CD4-positive, alpha-beta T cell treated with Interleukin-4 for 1 hour (primary cell): ENCODE measurements at regions not wholly inside any gene's neighbourhood (a gene's known extent, or its start where the extent isn't known, plus 50 kb on each side); places are given as distances from the start of the nearest gene placed in this dataset.
"Not testable (repeated sequence)": the region's sequence is repeated elsewhere in the genome, so short reads cannot be mapped to it uniquely, and the experiment has no call there.

ENCODE experiments used
- DNase-seq, 2 donors: peaks; one replicate each; pipeline ENCODE4 v3.0.0-alpha.2; 2020 to 2022

DNA sequence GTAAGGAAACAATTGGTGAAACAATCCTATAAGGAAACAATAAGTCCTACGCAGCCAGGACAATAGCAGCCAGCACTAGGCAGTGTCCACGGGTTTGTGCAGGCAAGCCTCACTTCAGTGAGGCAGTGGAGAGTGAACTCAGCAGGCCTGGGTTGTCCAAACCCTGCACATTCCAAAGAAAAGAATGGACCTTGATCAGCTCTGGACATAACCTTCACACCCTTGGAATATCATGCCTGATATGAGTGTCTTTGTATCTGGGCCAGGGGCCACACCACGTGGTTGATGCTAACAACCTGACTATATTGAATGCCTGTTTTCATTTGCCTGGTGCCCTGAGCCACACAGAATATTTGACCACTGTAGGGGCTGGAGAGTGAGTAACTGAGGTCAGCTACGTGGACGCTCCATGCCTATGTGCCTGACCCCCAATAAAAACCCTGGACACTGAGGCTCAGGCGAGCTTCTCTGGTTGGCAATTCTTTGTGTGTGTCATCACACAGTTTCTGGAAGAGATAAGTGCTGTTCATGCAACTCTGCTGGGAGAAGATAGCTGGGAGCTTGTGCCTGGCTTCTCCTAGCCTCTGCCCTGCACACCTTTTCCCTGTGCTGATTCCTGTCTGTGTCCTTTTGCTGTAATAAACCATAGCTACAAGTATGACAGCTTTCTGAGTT is 81.4 kb upstream of the NCOR2 start:
- DNase-seq, result no peak

DNA sequence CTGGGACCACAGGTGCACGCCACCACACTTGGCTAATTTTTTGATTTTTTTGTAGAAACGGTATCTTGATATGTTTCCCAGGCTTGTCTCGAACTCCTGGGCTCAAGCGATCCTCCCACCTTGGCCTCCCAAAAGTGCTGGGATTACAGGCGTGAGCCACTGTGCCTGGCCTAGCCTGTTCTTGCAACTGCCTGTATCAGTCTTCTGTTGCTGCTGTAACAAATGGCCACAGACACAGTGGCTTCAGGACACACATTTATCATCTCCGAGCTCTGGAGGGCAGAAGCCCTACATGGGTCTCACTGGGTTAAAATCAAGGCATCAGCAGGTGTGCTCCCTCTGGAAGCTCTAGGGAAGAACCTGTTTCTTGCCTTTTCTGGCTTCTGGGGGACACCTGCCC is 79.9 kb upstream of the NCOR2 start:
- DNase-seq, result no peak

DNA sequence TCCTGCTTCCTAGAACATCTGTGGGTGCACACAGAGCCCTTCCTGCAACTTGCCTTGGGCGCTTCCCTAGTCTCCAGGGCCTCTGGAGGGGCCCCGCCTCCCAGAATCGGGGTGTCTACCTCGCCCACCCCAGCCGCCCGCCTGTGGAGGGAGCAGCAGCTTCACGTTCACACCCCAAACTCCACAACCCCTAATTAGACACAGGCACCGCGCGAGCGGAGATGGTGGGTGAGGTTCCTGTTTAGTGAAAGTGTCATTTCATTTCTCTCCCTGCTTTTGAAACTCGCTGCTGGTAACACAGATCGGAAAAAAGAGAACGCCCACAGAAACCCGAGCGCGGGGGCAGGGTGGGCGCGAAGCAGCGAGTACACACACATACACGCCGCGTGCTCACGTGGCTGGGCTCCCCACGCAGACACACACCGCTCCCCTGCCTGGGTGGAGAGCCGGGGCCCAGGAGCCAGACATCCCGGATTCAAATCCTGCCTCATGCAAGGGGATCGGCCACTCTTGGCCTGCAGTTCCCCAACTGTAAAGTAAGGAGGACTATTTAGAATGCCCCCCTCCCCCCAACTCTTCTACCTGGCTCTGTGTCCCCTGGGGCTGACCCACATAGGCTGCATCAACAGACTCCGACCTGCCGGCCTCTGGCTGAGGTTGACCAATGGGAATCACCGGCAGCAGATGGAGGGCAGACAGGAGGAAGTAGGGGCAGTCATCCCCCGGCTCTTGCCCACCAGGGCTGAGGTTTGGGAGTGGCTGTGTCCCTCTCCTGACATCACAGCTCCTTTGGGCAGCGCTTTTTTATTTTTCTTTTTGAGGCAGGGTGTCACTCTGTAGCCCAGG is 79.2 kb upstream of the NCOR2 start:
- DNase-seq, result peak in 1 of 2 donors; percentile 26

DNA sequence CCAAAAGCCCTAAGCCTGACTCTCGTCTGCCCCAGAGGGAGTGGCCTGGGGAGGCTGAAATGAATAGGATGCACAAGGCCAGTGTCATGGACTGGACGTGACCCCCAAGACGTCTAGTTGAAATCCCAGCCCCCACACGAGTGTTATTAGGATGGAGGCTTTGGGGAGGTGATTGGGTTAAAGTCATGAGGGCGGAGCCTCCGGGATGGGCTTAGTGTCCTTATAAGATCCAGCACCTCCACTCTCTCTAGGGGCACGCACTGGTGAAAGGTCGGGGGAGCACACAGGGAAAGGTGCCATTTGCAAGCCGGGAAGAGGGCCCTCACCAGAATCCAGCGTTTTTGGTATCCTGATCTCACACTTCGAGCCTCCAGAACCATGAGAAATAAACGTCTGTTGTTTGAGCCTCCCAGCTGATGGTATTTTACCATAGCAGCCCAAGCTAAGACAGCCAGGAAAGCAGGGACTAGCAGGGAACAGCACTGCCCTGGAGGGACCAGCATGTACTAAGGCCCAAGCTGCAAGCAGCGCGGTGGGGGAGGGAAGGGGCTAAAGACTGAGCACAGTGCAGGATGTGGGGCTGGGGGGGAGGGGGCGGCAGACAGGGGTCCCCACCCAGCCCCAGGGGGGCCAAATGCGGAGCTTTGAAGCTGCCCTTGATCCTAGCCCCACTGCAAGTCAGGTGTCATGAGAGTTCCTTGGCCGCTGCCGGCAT is 78.3 kb upstream of the NCOR2 start:
- DNase-seq, result no peak

DNA sequence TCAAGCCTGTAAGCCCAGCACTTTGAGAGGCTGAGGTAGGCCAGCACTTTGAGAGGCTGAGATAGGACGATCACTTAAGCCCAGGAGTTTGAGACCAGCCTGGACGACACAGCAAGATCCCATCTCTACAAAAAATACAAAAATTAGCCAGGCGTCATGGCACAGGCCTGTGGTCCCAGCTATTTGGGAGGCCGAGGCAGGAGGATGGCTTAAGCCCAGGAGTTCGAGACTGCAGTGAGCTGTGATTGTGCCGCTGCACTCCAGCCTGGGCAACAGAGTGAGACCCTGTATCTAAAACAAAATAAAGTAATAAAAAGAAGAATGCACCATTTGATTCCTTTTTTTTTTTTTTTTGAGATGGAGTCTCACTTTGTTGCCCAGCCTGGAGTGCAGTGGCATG is 76.4 kb upstream of the NCOR2 start:
- not testable (repeated sequence) for DNase-seq

DNA sequence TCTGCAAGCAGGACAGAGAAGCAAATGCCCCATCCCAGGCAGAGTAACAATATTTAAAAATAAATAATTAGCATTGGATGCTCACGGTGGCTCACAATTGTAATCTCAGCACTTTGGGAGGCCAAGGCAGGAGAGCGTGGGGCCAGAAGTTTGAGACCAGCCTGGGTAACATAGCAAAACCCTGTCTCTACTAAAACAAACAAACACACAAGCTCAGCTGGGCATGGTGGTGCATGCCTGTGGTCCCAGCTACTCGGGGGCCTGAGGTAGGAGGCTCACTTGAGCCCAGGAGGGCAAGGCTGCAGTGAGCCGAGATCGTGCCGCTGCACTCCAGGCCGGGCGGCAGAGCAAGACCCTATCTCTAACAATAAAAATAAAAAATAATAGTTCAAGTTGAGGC is 74.7 kb upstream of the NCOR2 start:
- no peak for DNase-seq

DNA sequence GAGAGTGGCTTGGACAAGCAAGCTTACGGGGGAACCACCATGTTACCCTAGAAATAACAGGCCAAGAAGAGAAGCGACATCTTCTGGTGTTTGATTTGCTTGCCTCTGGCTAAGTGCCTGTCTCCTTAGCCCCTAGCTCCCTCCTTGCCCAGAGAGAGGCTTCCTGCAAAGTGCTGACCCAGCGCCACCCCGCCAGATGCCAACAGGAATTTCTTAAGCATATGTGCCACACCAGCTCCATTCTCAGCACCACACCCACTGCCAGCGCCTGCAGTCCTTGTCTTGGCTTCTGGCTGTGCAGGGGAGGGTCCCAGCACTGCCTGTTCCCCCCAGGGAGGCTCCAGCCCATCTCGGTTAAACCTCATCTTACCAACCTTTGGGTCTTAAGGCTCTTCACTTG is 74.2 kb upstream of the NCOR2 start:
- no peak for DNase-seq

DNA sequence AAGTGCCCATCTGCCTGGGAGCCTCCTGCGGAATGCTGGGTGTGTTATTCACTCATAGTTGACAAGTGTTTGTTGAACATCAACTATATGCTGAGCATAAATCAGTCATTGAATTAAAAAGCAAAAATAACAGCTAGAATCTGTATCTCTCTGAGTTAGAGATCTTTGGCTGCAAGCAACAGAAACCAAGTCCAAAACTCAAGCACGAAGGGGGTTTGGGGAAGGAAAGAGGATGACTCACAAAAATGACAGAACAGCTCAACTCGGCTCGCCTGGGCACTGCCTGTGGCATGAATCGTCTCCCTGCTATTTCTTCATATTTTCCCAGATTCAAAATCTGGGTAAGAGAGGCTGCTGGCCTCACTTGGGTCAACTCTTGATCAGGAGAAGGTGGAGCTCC is 72.6 kb upstream of the NCOR2 start:
- DNase-seq, result peak in 1 of 2 donors; percentile 50

DNA sequence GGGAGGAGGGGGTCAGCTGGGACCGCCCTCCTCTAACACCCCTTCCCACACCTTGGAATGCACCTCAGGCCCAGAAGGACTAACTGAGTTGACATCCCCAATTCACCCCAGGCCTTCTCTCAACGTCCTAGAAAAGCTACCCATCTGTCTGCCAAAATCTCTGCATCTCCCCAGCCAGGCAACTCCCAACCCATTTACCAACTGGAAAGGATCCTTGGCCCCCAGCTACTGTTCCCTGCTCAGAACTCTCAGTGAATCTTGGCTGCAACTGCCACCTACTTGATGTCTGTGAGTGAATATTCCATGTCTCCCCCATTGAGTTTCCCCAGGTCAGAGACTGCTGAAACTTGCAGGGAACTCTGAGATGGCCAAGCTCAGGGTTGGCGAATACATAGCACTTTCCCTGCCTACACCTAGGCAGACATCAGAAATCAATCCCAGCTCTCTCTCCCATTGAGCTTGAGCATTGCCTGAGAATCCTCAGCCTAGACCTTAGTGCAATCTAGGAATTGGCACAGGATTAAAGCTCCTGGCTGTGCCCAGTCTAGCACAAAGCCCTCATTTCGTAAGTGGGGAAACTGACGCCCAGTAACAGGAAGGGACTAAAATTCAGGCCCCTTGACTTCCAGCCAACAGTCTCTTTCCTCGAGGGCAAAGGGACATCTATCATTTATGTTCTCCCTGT is 71.9 kb upstream of the NCOR2 start:
- no peak for DNase-seq

DNA sequence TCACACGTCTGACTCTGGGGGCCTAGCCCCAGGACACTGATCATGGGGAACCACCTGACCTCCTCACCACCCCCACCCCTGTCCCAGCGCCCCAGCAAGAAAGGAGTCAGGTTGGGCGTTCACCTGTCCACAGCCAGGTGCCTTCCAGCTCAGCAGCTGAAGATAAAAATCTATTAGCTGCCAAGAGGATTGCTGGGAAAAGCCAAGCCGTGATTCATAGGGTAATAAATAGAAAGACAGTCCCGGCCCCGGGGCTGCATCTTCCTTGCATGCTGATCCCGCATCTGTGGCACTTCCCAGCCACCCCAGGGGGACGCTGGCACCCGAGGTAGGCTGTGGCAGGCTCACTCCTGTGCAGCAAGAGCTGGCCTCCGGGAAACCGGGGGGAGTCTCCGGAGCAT is 70.2 kb upstream of the NCOR2 start:
- no peak for DNase-seq

DNA sequence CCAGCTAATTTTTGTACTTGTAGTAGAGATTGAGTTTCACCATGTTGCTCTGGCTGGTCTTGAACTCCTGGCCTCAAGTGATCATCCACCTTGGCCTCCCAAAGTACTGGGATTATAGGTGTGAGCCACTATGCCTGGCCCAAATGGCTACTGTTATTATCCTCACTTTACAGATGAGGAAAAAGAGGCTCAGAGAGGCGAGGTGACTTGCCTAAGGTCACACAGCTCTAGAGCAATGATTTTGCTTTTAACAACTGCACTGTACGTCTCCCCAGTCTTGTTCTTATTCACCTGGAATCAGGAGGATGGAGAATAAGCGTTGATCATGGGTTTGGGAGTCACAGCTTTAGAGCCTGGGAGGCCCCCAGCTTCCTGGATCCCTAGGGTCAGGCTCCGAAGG is 69.8 kb upstream of the NCOR2 start:
- DNase-seq, result no peak

DNA sequence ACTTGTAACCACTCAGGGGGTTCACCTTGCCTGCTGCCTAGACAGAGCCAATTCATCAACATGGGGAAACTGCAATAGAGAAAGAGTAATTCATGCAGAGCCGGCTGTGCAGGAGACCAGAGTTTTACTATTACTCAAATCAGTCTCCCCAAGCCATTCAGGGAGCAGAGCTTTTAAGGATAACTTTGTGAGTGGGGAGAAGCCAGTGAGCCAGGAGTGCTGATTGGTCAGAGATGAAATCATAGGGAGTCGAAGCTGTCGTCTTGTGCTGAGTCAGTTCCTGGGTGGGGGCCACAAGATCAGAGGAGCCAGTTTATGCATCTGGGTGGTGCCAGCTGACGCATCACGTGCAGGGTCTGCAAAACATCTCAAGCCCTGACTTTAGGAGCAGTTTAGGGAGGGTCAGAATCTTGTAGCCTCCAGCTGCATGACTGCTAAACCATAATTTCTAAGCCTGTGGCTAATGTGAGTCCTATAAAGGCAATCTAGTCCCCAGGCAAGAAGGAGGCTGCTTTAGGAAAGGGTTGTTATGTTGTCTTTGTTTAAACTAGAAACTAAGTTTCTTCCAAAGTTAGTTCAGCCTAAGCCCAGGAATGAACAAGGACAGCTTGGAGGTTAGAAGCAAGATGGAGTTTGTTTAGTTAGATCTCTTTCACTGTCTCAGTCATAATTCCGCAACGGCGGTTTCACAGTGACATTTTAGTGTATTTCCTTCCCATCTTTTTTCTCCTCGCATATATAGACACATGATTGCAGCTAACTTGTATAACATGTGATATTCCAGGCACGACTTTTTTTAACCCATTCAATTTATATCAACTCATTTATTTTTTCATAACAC is 68.9 kb upstream of the NCOR2 start:
- peak; percentile 60 to 76 for DNase-seq

DNA sequence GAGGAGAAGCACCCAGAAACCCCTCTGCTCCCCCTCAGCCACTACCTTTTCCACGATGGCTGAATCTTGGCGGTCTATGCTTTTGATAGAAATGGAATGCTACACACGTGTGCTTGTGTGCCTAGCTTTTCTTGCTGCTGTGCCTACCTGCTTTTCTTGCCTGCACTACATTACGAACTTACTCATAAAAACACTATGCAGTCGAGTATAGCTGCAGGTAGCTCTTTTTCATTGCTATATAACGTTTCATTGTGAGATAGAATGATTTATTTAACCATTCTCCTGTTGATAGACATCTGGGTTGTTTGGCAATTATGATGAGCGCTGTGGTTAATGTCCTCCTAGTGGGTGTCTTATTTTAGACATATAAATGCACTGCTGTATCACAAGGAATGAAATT is 67.9 kb upstream of the NCOR2 start:
- DNase-seq, result no peak

DNA sequence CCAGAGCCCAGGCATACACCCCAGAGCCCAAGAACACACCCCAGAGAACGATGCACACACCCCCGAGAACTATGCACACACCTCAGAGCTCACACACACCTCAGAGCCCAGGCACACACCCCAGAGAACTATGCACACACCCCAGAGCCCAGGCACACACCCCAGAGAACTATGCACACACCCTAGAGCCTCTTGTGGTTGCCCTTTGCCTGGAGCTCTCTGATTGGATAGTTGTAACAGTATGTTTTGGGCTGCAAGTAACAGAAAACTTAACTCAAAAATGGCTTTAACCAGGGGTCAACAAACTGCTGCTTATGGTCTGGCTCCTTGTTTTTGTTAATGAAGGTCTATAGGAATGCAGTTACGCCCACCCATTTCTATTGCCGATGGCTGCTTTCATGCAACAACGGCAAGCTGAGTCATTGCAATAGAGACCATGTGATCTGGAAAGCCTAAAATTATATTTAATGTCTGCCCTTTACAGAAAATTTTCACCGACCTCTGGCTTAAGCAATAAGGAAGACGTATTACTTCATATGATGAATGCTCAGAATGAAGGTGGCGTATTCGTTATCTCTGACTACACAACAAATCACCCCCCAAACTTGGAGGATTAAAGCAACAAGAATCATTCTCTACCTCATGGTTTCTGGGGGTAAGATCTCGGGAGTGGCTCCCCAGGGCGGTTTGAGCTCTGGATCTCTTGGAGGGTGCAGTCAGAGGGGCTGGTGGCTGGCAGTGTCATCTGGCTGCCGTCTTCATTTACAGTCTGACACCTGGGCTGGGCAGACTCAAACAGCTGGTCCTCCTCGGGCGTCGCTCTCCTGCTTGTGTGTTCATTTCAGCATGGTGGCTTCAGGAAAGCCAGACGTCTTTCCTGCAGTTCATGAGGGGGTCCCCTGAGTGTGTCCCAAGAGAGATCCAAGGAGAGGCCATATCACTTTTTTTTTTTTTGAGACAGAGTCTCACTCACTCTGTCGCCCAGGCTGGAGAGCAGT is 66.3 kb upstream of the NCOR2 start:
- DNase-seq, result no peak

DNA sequence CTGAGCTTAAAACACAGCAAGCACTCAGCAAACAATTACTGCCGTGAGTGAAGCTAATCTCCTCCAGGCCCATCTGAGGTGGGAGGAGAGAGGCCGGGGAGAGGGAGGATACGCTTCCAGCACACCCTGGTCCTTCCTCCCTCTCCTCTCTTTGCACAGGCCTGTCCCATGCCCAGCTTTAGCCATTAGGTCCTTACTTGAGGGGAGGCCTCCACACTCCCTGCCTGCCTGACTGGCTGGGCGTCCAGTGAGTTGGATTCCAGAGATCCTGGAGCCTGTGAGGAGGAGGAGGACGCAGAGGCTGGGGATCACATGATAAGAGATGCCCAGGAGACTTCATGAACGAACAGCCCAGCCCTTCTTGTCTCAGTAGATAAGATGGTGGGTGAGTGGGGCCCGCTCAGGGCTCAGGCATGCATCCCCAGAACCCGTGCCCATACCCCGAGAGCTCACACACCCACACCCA is 65.1 kb upstream of the NCOR2 start:
- no peak for DNase-seq

DNA sequence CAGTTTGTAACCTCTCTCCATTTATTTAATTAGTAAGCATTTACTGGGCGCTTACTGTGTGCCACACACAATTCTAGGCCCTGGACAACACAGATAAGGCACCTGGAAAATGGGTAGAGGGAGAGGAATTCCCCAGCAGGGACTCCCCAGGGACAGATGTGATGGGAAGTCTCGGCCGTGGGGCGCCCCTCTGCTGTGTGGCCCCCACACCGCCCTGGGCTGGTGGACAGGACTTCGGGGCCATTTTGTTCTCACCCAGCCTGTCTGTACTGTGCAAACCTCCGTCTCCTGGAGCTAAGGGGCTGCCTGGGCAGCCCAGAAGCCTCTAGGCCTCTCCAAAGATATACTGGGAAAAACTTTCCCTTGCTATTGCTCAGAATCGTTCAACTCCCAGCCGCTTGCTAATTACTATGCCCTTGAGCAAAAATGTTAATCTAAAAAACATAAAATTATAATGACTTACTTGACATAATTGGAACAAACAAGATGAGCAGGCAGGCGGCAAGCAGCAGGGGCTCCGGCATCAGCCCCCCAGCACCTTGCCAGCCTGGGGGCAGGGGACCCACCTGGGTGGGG is 64.4 kb upstream of the NCOR2 start:
- DNase-seq, result no peak

DNA sequence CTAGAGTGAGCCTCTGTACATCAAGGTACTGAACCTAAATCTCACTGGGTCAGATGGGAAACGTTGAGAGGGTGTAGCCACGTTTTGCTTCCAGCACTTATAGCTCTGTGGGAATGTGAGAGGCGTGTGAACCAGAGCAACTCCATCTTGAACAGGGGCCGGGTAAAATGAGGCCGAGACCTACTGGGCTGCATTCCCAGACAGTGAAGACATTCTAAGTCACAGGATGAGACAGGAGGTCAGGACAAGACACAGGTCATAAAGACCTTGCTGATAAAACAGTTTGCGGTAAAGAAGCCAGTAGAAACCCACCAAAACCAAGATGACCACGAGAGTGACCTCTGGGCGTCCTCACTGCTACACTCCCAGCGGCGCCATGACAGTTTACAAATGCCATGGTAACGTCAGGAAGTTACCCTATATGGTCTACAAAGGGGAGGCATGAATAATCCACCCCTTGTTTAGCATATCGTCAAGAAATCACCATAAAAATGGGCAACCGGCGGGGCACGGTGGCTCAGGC is 63.4 kb upstream of the NCOR2 start:
- no peak for DNase-seq

DNA sequence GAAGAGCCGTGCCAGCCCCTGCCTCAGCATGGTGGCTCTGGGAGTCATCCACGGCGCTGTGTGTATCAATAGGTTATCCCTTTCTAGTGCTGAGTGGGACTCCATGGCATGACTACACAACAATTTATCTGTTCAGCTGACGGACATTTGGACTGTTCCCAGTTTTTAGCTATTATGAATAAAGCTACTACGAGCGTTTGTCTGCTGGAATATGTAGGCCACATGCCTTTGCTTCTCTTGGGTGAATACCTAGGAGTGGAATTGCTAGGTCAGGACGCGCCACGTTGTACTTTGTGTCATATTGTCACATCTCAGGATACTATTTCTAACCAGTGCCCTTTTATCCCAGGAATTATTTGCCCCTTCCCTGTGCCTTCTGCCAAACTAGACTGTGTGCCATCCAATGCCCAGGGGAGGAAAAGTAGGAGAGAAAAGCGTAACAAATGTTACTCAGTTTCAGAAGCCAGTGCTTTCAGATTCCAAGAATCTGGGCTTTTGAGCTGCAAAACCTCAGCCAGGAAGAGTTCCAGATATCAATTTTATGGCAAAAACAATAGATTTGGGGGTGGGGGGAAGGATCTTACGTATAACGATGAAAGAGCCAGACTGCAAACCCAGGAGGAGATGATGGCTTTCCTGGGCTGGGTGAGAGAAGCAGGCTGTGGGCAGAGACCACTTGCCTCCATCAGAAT is 62.5 kb upstream of the NCOR2 start:
- DNase-seq, result no peak

DNA sequence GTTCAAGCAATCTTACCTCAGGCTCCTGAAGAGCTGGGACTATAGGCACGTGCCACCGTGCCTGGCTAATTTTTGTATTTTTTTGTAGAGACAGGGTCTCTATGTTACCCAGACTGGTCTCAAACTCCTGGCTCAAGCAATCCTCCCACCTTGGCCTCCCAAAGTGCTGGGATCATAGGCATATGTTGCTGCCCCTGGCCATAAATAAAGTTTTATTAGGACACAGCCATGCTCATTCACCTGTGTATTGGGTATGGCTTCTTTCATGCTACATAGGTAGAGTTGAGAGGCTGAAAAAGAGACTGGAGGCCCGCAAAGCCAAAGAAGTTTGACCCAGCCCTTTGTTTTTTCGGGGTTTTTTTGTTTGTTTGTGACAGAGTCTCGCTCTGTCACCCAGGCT is 61.7 kb upstream of the NCOR2 start:
- no peak for DNase-seq

DNA sequence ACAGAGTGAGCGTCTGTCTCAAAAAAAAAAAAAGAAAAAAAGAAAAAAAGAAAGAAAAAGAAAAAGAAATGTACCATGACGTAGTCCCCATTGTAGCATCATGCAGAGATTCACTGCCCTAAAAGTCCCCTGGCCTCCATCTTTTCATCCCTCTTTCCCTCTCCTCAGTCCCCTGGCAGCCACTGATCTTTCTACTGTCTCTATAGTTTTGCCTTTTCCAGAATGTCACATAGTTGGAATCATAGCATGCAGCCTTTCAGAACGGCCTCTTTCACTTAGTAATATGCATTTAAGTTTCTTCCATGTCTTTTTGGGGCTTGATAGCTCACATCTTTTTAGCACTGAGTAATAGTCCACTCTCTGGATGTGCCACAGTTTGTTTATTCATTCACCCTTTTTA is 60.5 kb upstream of the NCOR2 start:
- DNase-seq, result no peak
